Stomach (tissue), 4 donors: ENCODE measurements at regions not wholly inside any gene's neighbourhood (a gene's known extent, or its start where the extent isn't known, plus 50 kb on each side); places are given as distances from the start of the nearest gene placed in this dataset.

Experiments
- POLR2A ChIP-seq, 4 donors: fragments of 450-650 bp; IDR thresholded peaks; one replicate each; pipeline ENCODE4 v1.6.1; 2016; ENCODE audit warnings: antibody characterized with exemption in 4 of 4, control low read depth in 2 of 4, mild to moderate bottlenecking in 1 of 4, moderate library complexity in 1 of 4
- TF ChIP-seq, protein P1 (sequence below), 7 experiments: fragments of 450-650 bp in 4 of 7; fragments of 200-600 bp in 3 of 7; sonication (generic) in 3 of 7; IDR thresholded peaks; one replicate each; pipeline ENCODE4 v1.5.1; 2016 to 2019; ENCODE audit warnings: antibody characterized with exemption in 7 of 7, control low read depth in 2 of 7, mild to moderate bottlenecking in 1 of 7

DNA sequence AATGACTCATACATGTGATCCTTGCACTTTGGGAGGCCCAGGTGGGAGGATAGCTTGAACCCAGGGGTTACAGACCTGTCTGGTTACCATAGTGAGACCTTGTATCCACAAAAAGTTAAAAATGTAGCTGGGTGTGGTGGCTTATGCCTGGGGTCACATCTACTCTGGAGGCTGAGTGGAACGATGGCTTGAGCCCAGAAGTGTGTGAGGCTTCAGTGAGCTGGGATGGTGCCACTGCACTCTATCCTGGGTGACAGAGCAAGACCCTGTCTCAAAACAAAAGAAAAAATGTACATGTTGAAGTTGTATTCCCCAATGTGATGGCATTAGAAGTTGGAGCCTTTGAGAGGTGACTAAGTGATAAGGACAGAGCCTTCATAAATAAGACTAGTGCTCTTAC is 409.4 kb upstream of the PABPC4L start:
- TF ChIP-seq, protein P1, sequence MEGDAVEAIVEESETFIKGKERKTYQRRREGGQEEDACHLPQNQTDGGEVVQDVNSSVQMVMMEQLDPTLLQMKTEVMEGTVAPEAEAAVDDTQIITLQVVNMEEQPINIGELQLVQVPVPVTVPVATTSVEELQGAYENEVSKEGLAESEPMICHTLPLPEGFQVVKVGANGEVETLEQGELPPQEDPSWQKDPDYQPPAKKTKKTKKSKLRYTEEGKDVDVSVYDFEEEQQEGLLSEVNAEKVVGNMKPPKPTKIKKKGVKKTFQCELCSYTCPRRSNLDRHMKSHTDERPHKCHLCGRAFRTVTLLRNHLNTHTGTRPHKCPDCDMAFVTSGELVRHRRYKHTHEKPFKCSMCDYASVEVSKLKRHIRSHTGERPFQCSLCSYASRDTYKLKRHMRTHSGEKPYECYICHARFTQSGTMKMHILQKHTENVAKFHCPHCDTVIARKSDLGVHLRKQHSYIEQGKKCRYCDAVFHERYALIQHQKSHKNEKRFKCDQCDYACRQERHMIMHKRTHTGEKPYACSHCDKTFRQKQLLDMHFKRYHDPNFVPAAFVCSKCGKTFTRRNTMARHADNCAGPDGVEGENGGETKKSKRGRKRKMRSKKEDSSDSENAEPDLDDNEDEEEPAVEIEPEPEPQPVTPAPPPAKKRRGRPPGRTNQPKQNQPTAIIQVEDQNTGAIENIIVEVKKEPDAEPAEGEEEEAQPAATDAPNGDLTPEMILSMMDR (IDR thresholded peaks at IDR 0.05), result no peak
- TF ChIP-seq POLR2A (IDR thresholded peaks at IDR 0.05), result no peak
